ENCODE measurements at regions not wholly inside any gene's neighbourhood (a gene's known extent, or its start where the extent isn't known, plus 50 kb on each side); places are given as distances from the start of the nearest gene placed in this dataset.

- no peak for TF ChIP-seq POLR2A (IDR thresholded peaks at IDR 0.05; ENCODE audit: borderline replicate concordance, extremely low read depth, insufficient read depth, insufficient read length)
Measured at GRCh38 chr5:152523964-152524363, 118.9 kb upstream of the NMUR2 start (continued).

GRCh38 chr5:152527358-152528052, 122.4 kb upstream of the NMUR2 start:
- no peaks in the 10 kb centered on the region for H3K79me2 ChIP-seq (ENCODE audit: insufficient read depth, low read length)
- H3K9me3 ChIP-seq (ENCODE audit: control insufficient read depth in 1 of 2, insufficient read depth in 1 of 2, low read depth in 1 of 2, low read length in 2 of 2), result no peaks in the 10 kb centered on the region
- H3K9me2 ChIP-seq (ENCODE audit: insufficient read depth), result no peaks in the 10 kb centered on the region
- H3K4me3 ChIP-seq (replicated peaks in 1 of 2; ENCODE audit: low read depth in 1 of 2, low read length in 2 of 2), result no peak overlapping the region
- intact Hi-C loops (cut with micrococcal nuclease), result no loop called here
- no peaks in the 10 kb centered on the region for H3K4me1 ChIP-seq (ENCODE audit: control insufficient read depth in 1 of 2, insufficient read depth in 2 of 2, low read length in 2 of 2)
- POLR2A ChIA-PET, result no interaction called here
- no peaks in the 10 kb centered on the region for H3K36me3 ChIP-seq (ENCODE audit: control insufficient read depth in 1 of 2, insufficient read depth in 2 of 2, low read length in 2 of 2)
- no peak overlapping the region for H3K9ac ChIP-seq (ENCODE audit: low read length)
- H3K27ac ChIP-seq (ENCODE audit: low read depth, low read length), result no peak overlapping the region
- H4K20me1 ChIP-seq (ENCODE audit: insufficient read depth), result no peaks in the 10 kb centered on the region
- peaks cover 7% of the 10 kb centered on the region; the same call in 1 of the 2 replicates for H3K27me3 ChIP-seq (ENCODE audit: insufficient read depth, low read length)
- no peak overlapping the region for H3K4me2 ChIP-seq (ENCODE audit: low read length)
- CTCF ChIA-PET, result no interaction called here
- RAD21 ChIA-PET (ENCODE audit: low non-redundant PET in 1 of 2, low total read pairs in 2 of 2, uncharacterized antibody in 2 of 2, unreplicated experiment in 2 of 2), result no interaction called here
- no peak overlapping the region for H2AFZ ChIP-seq (ENCODE audit: low read depth, low read length, poor library complexity, severe bottlenecking)
- ATAC-seq (no peak), DNase-seq (ENCODE audit: low read depth, low spot score) (no peak)
- no TSS peak for BruUV-seq (replicated peaks)
- no peak for TF ChIP-seq EZH2 (IDR thresholded peaks at IDR 0.05)
- no peak for TF ChIP-seq SP1 (IDR thresholded peaks at IDR 0.05; ENCODE audit: low read depth)
- TF ChIP-seq ATF3 (IDR thresholded peaks at IDR 0.05), result no peak
- TF ChIP-seq YY1 (IDR thresholded peaks at IDR 0.05; ENCODE audit: extremely low read depth, insufficient replicate concordance, low read depth, low read length), result no peak
- TF ChIP-seq RAD21 (IDR thresholded peaks at IDR 0.05; ENCODE audit: low read depth), result no peak
- TF ChIP-seq POLR2AphosphoS5 (IDR thresholded peaks at IDR 0.05; ENCODE audit: low read depth, low read length), result no peak
- TF ChIP-seq ZFX (IDR thresholded peaks at IDR 0.05), result no peak
- no peak for TF ChIP-seq ZBTB33 (IDR thresholded peaks at IDR 0.05; ENCODE audit: extremely low read depth, insufficient replicate concordance, low read length)
- TF ChIP-seq FOSL1 (IDR thresholded peaks at IDR 0.05; ENCODE audit: low read depth), result no peak
- no peak for TF ChIP-seq CBX3 (IDR thresholded peaks at IDR 0.05; ENCODE audit: low read depth)
